ENCODE measurements at regions not wholly inside any gene's neighbourhood (a gene's known extent, or its start where the extent isn't known, plus 50 kb on each side); places are given as distances from the start of the nearest gene placed in this dataset.

DNA sequence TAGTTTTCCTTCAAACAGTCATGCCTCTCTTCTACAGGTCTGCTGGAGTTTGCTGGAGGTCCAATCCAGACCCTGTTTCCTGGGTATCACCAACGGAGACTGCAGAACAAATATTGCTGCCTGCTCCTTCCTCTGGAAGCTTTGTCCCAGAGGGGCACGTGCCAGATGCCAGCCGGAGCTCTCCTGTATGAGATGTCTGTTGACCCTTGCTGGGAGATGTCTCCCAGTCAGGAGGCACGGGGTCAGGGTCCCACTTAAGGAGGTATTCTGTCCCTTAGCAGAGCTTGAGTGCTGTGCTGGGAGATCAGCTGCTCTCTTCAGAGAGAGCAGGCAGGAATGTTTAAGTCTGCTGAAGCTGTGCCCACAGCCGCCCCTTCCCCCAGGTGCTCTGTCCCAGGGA is 666.9 kb downstream of the FRK start:
- Histone ChIP-seq H3K9me3 (ENCODE audit: low read depth, low read length, poor library complexity, severe bottlenecking) (no peaks in the 10 kb centered on the region), H3K4me3 (ENCODE audit: low read depth, low read length, poor library complexity, severe bottlenecking) (no peak overlapping the region), H3K36me3 (ENCODE audit: insufficient read depth, low read length, poor library complexity, severe bottlenecking) (no peaks in the 10 kb centered on the region), H3K4me1 (ENCODE audit: insufficient read depth, low read length, poor library complexity, severe bottlenecking) (no peaks in the 10 kb centered on the region), H3K27me3 (replicated peaks; ENCODE audit: insufficient read depth, low read depth, low read length, poor library complexity) (no peaks in the 10 kb centered on the region), H3K27ac (ENCODE audit: low read depth, low read length, poor library complexity, severe bottlenecking) (no peak overlapping the region)
- ChIA-PET POLR2A (ENCODE audit: low non-redundant PET) (no interaction called here), CTCF (no interaction called here)
- no peak for DNase-seq (ENCODE audit: low spot score)
- no TSS peak for BruUV-seq (replicated peaks)
- TF ChIP-seq EZH2 (IDR thresholded peaks at IDR 0.05; ENCODE audit: borderline replicate concordance, low read depth, low read length, poor library complexity, severe bottlenecking): no peak
- TF ChIP-seq, protein P1, sequence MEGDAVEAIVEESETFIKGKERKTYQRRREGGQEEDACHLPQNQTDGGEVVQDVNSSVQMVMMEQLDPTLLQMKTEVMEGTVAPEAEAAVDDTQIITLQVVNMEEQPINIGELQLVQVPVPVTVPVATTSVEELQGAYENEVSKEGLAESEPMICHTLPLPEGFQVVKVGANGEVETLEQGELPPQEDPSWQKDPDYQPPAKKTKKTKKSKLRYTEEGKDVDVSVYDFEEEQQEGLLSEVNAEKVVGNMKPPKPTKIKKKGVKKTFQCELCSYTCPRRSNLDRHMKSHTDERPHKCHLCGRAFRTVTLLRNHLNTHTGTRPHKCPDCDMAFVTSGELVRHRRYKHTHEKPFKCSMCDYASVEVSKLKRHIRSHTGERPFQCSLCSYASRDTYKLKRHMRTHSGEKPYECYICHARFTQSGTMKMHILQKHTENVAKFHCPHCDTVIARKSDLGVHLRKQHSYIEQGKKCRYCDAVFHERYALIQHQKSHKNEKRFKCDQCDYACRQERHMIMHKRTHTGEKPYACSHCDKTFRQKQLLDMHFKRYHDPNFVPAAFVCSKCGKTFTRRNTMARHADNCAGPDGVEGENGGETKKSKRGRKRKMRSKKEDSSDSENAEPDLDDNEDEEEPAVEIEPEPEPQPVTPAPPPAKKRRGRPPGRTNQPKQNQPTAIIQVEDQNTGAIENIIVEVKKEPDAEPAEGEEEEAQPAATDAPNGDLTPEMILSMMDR (conservative IDR thresholded peaks at IDR 0.05; ENCODE audit: low read depth, low read length): no peak
- intact Hi-C loops (cut with micrococcal nuclease; ENCODE audit: unreplicated experiment): no loop called here

DNA sequence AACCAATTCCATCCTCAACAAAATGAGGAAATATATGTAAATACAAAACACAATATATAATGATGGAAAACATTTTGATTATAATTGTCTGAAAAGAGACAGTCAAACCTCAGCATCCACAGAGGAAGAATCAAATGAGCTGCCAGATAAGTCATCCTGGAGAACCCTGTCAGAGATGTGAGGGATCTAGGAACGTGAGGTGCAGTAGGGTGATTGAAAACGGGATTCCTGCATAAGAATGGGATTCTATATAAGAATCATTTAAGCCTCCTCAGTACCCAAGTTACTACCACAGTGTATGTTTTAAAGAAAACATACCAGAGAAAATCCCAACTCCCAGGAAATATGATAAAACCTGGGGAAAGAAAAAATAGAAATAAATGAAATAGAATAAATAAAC is 690.5 kb downstream of the FRK start:
- CTCF ChIA-PET: no interaction called here
- H3K9me3 ChIP-seq (ENCODE audit: low read depth, low read length, poor library complexity, severe bottlenecking): no peaks in the 10 kb centered on the region
- BruUV-seq (replicated peaks): no TSS peak
- no peaks in the 10 kb centered on the region for H3K36me3 ChIP-seq (ENCODE audit: insufficient read depth, low read length, poor library complexity, severe bottlenecking)
- intact Hi-C loops (cut with micrococcal nuclease; ENCODE audit: unreplicated experiment): no loop called here
- POLR2A ChIA-PET (ENCODE audit: low non-redundant PET): no interaction called here
- no peak overlapping the region for H3K27ac ChIP-seq (ENCODE audit: low read depth, low read length, poor library complexity, severe bottlenecking)
- H3K4me1 ChIP-seq (ENCODE audit: insufficient read depth, low read length, poor library complexity, severe bottlenecking): no peaks in the 10 kb centered on the region
- H3K4me3 ChIP-seq (ENCODE audit: low read depth, low read length, poor library complexity, severe bottlenecking): no peak overlapping the region
- DNase-seq (ENCODE audit: low spot score): no peak
- no peak for TF ChIP-seq EZH2 (IDR thresholded peaks at IDR 0.05; ENCODE audit: borderline replicate concordance, low read depth, low read length, poor library complexity, severe bottlenecking)
- TF ChIP-seq, protein P1 (conservative IDR thresholded peaks at IDR 0.05; ENCODE audit: low read depth, low read length): no peak
- no peaks in the 10 kb centered on the region for H3K27me3 ChIP-seq (replicated peaks; ENCODE audit: insufficient read depth, low read depth, low read length, poor library complexity)

DNA sequence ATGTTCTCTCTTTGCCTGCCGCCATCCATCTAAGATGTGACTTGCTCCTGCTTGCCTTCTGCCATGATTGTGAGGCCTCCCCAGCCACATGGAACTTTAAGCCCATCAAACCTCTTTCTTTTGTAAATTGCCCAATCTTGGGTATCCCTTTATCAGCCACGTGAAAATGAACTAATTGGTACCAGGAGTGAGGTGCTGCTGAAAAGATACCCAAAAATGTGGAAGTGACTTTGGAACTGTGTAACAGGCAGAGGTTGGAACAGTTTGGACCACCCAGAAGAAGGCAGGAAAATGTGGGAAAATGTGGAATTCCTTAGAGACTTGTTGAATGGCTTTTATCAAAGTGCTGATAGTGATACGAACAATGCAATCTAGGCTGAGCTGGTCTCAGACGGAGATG is 694.9 kb downstream of the FRK start:
- Histone ChIP-seq H3K4me1 (ENCODE audit: insufficient read depth, low read length, poor library complexity, severe bottlenecking) (no peaks in the 10 kb centered on the region), H3K4me3 (ENCODE audit: low read depth, low read length, poor library complexity, severe bottlenecking) (no peak overlapping the region), H3K27ac (ENCODE audit: low read depth, low read length, poor library complexity, severe bottlenecking) (no peak overlapping the region), H3K9me3 (ENCODE audit: low read depth, low read length, poor library complexity, severe bottlenecking) (no peaks in the 10 kb centered on the region), H3K36me3 (ENCODE audit: insufficient read depth, low read length, poor library complexity, severe bottlenecking) (no peaks in the 10 kb centered on the region), H3K27me3 (replicated peaks; ENCODE audit: insufficient read depth, low read depth, low read length, poor library complexity) (no peaks in the 10 kb centered on the region)
- TF ChIP-seq, protein P1 (conservative IDR thresholded peaks at IDR 0.05; ENCODE audit: low read depth, low read length): no peak
- no peak for TF ChIP-seq EZH2 (IDR thresholded peaks at IDR 0.05; ENCODE audit: borderline replicate concordance, low read depth, low read length, poor library complexity, severe bottlenecking)
- CTCF ChIA-PET: no interaction called here
- BruUV-seq (replicated peaks): no TSS peak
- intact Hi-C loops (cut with micrococcal nuclease; ENCODE audit: unreplicated experiment): no loop called here
- no peak for DNase-seq (ENCODE audit: low spot score)
- POLR2A ChIA-PET (ENCODE audit: low non-redundant PET): no interaction called here

Data from A673 (cell line).